B cell (primary cell): ENCODE measurements at regions not wholly inside any gene's neighbourhood (a gene's known extent, or its start where the extent isn't known, plus 50 kb on each side); places are given as distances from the start of the nearest gene placed in this dataset.

ENCODE experiments used
- ATAC-seq: fragments of 200-7000 bp; cut with Tn5 transposase; one replicate; pipeline ENCODE4 v1.10.0; 2021; ENCODE audit warnings: low read depth, mild to moderate bottlenecking, moderate number of reproducible peaks, moderate library complexity
- CTCF ChIA-PET: fragments of 350-600 bp; sonication (Branson Sonifier 250); formaldehyde crosslinking; loops from one replicate; lab custom pipeline; 2021; ENCODE audit warnings: antibody characterized with exemption, inconsistent platforms; lab: Charles Lee
- POLR2A ChIA-PET: fragments of 350-600 bp; sonication (Branson Sonifier 250); formaldehyde crosslinking; loops from one replicate; lab custom pipeline; 2021; ENCODE audit warnings: antibody characterized with exemption; lab: Charles Lee
- DNase-seq: peaks from one replicate; pipeline ENCODE4 v3.0.0; 2013
- H2AFZ ChIP-seq: 2 replicates; pipeline ENCODE4 v1.6.1; 2012; ENCODE audit warnings: mild to moderate bottlenecking, low read depth, low read length; ENCODE audit not compliant: insufficient read depth, poor library complexity, severe bottlenecking
- H3K27ac ChIP-seq, 2 donors: 1 replicate in 1 of 2; 2 replicates in 1 of 2; pipeline ENCODE4 v1.5.1; 2012 to 2013; ENCODE audit warnings: low read length in 2 of 2, mild to moderate bottlenecking in 2 of 2, moderate library complexity in 1 of 2
- H3K27me3 ChIP-seq, 4 experiments: fragments of 200-600 bp in 1 of 4; sonication (generic) in 1 of 4; replicated peaks in 1 of 4; 1 replicate in 2 of 4; 2 replicates in 2 of 4; pipeline versions ENCODE4 v1.6.1 to v1.7.0; 2013 to 2016; ENCODE audit warnings: low read length in 3 of 4, mild to moderate bottlenecking in 2 of 4, mixed read lengths in 1 of 4, moderate library complexity in 1 of 4; ENCODE audit not compliant: insufficient read depth in 4 of 4, control insufficient read depth in 3 of 4; ENCODE audit errors: control extremely low read depth in 1 of 4
- H3K36me3 ChIP-seq, 2 experiments: replicated peaks in 1 of 2; 1 replicate in 1 of 2; 2 replicates in 1 of 2; pipeline versions ENCODE4 v1.6.1 to v1.7.1; 2013; ENCODE audit warnings: low read length in 1 of 2; ENCODE audit not compliant: insufficient read depth in 2 of 2, control insufficient read depth in 1 of 2; ENCODE audit errors: control extremely low read depth in 1 of 2, extremely low read depth in 1 of 2
- H3K4me1 ChIP-seq, 2 donors: fragments of 200-600 bp in 1 of 2; sonication (generic) in 1 of 2; 1 replicate in 1 of 2; 2 replicates in 1 of 2; pipeline versions ENCODE4 v1.5.1 to v1.6.1; 2013 to 2017; ENCODE audit warnings: low read length in 2 of 2; ENCODE audit not compliant: control insufficient read depth in 2 of 2, insufficient read depth in 2 of 2
- H3K4me2 ChIP-seq: replicated peaks from 2 replicates; pipeline ENCODE3; 2012; ENCODE audit warnings: mild to moderate bottlenecking, low read depth, low read length; ENCODE audit not compliant: poor library complexity, severe bottlenecking
- H3K4me3 ChIP-seq, 5 experiments: fragments of 200-600 bp in 1 of 5; sonication (generic) in 1 of 5; 1 replicate in 3 of 5; 2 replicates in 2 of 5; pipeline versions ENCODE4 v1.5.1 to v1.7.0; 2011 to 2016; ENCODE audit warnings: low read length in 4 of 5, mild to moderate bottlenecking in 4 of 5, low read depth in 2 of 5, control low read depth in 1 of 5, moderate library complexity in 1 of 5; ENCODE audit not compliant: insufficient read depth in 1 of 5; ENCODE audit errors: control extremely low read depth in 1 of 5, extremely low read depth in 1 of 5
- H3K79me2 ChIP-seq: fragments of 200-600 bp; sonication (generic); one replicate; pipeline ENCODE4 v1.6.0; 2016; ENCODE audit warnings: low read length; ENCODE audit not compliant: control insufficient read depth, insufficient read depth
- H3K9ac ChIP-seq: fragments of 200-600 bp; sonication (generic); 2 replicates; pipeline ENCODE4 v1.6.1; 2017; ENCODE audit warnings: mild to moderate bottlenecking, low read length, moderate library complexity
- H3K9me3 ChIP-seq, 3 donors: one replicate each; pipeline versions ENCODE4 v1.6.1 to v1.7.1; 2013; ENCODE audit warnings: low read length in 2 of 3; ENCODE audit not compliant: control insufficient read depth in 2 of 3, insufficient read depth in 1 of 3; ENCODE audit errors: control extremely low read depth in 1 of 3
- H4K20me1 ChIP-seq: 2 replicates; pipeline ENCODE4 v1.6.0; 2012; ENCODE audit warnings: mild to moderate bottlenecking, low read length; ENCODE audit not compliant: insufficient read depth, control insufficient read depth, poor library complexity, severe bottlenecking
- H3K27ac Mint-ChIP-seq: one replicate; pipeline ENCODE4 v1.8.0; 2021; ENCODE audit warnings: mixed read lengths
- H3K27me3 Mint-ChIP-seq: one replicate; pipeline ENCODE4 v1.8.0; 2021; ENCODE audit warnings: mixed read lengths
- H3K4me1 Mint-ChIP-seq: one replicate; pipeline ENCODE4 v1.8.0; 2021; ENCODE audit warnings: mixed read lengths
- H3K4me3 Mint-ChIP-seq: one replicate; pipeline ENCODE4 v1.8.0; 2021; ENCODE audit warnings: mixed read lengths
- H3K9me3 Mint-ChIP-seq: one replicate; pipeline ENCODE4 v1.8.0; 2022; ENCODE audit warnings: mixed read lengths; ENCODE audit not compliant: insufficient read depth
- EZH2 ChIP-seq: IDR thresholded peaks from 2 replicates; pipeline ENCODE4 v1.6.1; 2012; ENCODE audit warnings: borderline replicate concordance, low read depth, mild to moderate bottlenecking, moderate library complexity, low read length; ENCODE audit not compliant: insufficient read depth, poor library complexity, severe bottlenecking
- WGBS: methylation state at CpG from one replicate; pipeline ENCODE4 v1.1.5; 2013; ENCODE audit warnings: missing lambda C conversion rate; ENCODE audit not compliant: insufficient coverage; 5-methylcytosine and 5-hydroxymethylcytosine counted together
- intact Hi-C: fragments of 100-400 bp; cut with micrococcal nuclease; formaldehyde crosslinking; loops from one replicate; pipeline ENCODE4 v1.10.0; 2022
- TF ChIP-seq, protein P1 (sequence below): fragments of 200-600 bp; IDR thresholded peaks from one replicate; pipeline ENCODE4 v1.8.0; 2022; ENCODE audit warnings: antibody characterized with exemption, mild to moderate bottlenecking

DNA sequence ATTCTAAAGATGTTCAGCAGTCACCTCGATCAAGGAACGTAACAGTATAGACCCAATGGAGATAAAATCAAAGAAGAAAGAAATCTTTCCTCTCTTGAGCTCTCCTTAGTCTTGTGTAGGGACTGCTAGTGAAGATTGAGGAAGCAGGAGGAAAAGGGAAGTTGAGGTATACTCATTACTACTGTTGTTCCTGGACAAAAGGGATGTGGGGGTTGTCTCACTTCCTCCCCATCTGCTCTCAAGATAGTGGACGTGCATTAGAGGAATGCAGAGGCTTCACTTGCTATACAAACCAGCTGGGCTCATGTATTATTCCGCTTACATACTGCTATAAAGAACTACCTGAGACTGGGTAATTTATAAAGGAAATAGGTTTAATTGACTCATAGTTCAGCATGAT is 208.9 kb upstream of the ARHGEF9 start:
- no CpG with 5 or more reads among the region's 4 CpGs for WGBS
- no peaks in the 10 kb centered on the region for H3K9me3 Mint-ChIP-seq
- ATAC-seq (no peak), DNase-seq (no peak)
- no peak overlapping the region for H3K27ac Mint-ChIP-seq
- H3K36me3 ChIP-seq = no peaks in the 10 kb centered on the region
- H3K4me1 Mint-ChIP-seq = no peaks in the 10 kb centered on the region
- intact Hi-C loops = no loop called here
- no peaks in the 10 kb centered on the region for H3K27me3 Mint-ChIP-seq
- no peak overlapping the region for H3K4me3 ChIP-seq
- H3K27ac ChIP-seq = no peak overlapping the region
- no peaks in the 10 kb centered on the region for H3K79me2 ChIP-seq
- ChIA-PET POLR2A (no interaction called here), CTCF (no interaction called here)
- H4K20me1 ChIP-seq = no peaks in the 10 kb centered on the region
- no peaks in the 10 kb centered on the region for H3K27me3 ChIP-seq
- H3K9me3 ChIP-seq = peaks cover 0 to 7% (median 0%) of the 10 kb centered on the region in 3 donors
- H3K9ac ChIP-seq = no peak overlapping the region
- no peak overlapping the region for H3K4me3 Mint-ChIP-seq
- no peaks in the 10 kb centered on the region for H3K4me1 ChIP-seq
- TF ChIP-seq EZH2 = no peak
- TF ChIP-seq, protein P1, sequence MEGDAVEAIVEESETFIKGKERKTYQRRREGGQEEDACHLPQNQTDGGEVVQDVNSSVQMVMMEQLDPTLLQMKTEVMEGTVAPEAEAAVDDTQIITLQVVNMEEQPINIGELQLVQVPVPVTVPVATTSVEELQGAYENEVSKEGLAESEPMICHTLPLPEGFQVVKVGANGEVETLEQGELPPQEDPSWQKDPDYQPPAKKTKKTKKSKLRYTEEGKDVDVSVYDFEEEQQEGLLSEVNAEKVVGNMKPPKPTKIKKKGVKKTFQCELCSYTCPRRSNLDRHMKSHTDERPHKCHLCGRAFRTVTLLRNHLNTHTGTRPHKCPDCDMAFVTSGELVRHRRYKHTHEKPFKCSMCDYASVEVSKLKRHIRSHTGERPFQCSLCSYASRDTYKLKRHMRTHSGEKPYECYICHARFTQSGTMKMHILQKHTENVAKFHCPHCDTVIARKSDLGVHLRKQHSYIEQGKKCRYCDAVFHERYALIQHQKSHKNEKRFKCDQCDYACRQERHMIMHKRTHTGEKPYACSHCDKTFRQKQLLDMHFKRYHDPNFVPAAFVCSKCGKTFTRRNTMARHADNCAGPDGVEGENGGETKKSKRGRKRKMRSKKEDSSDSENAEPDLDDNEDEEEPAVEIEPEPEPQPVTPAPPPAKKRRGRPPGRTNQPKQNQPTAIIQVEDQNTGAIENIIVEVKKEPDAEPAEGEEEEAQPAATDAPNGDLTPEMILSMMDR = no peak
- no peak overlapping the region for H3K4me2 ChIP-seq
- no peak overlapping the region for H2AFZ ChIP-seq

DNA sequence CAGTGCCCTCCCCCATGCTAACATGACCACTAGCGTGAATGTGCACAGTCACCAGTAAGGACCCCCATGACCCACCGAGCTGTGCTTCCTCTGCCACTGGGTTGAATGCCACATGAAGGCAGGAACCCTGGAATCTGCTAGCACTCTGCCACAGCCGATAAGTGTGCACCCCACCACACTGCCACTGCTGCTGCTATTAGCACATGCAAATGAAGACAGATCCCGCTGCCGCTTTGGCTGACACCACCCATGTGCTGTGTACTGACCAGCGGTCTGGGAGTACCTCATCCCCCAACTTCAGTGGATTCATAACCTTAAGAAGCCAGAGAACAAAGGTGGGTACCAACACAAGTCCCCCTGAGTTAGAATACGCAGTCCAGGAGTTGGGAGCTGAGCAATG is 200.9 kb upstream of the ARHGEF9 start:
- H3K27me3 ChIP-seq = no peaks in the 10 kb centered on the region
- no peak overlapping the region for H2AFZ ChIP-seq
- ATAC-seq (no peak), DNase-seq (no peak)
- H3K27ac Mint-ChIP-seq = no peak overlapping the region
- no peaks in the 10 kb centered on the region for H3K27me3 Mint-ChIP-seq
- H3K79me2 ChIP-seq = no peaks in the 10 kb centered on the region
- no peaks in the 10 kb centered on the region for H4K20me1 ChIP-seq
- H3K9me3 Mint-ChIP-seq = no peaks in the 10 kb centered on the region
- CTCF ChIA-PET = no interaction called here
- 94% methylated on average over 6 of the region's 7 CpGs for WGBS
- H3K9me3 ChIP-seq = peaks cover 0 to 13% (median 0%) of the 10 kb centered on the region in 3 donors
- H3K4me2 ChIP-seq = no peak overlapping the region
- intact Hi-C loops = no loop called here
- no peak overlapping the region for H3K9ac ChIP-seq
- no peak overlapping the region for H3K4me3 ChIP-seq
- H3K4me3 Mint-ChIP-seq = no peak overlapping the region
- H3K4me1 Mint-ChIP-seq = no peaks in the 10 kb centered on the region
- H3K36me3 ChIP-seq = no peaks in the 10 kb centered on the region
- H3K27ac ChIP-seq = no peak overlapping the region
- H3K4me1 ChIP-seq = no peaks in the 10 kb centered on the region
- TF ChIP-seq, protein P1 = no peak
- no peak for TF ChIP-seq EZH2
- POLR2A ChIA-PET = no interaction called here
